OCI-LY1 (cell line): ENCODE measurements at regions not wholly inside any gene's neighbourhood (a gene's known extent, or its start where the extent isn't known, plus 50 kb on each side); places are given as distances from the start of the nearest gene placed in this dataset.

Experiments used
- EZH2 ChIP-seq: fragments of 200-600 bp; sonication (generic), shearing (Covaris generic); IDR thresholded peaks from 2 replicates; pipeline ENCODE4 v1.8.0; 2017; ENCODE audit warnings: borderline replicate concordance, mixed run types, mild to moderate bottlenecking, antibody characterized with exemption, low read length, moderate library complexity, mixed read lengths
- TF ChIP-seq, protein P1 (sequence below): fragments of 200-600 bp; sonication (generic), shearing (Covaris generic); IDR thresholded peaks from 2 replicates; pipeline ENCODE4 v1.5.1; 2017; ENCODE audit warnings: mild to moderate bottlenecking, antibody characterized with exemption, low read length, moderate library complexity, mixed read lengths

DNA sequence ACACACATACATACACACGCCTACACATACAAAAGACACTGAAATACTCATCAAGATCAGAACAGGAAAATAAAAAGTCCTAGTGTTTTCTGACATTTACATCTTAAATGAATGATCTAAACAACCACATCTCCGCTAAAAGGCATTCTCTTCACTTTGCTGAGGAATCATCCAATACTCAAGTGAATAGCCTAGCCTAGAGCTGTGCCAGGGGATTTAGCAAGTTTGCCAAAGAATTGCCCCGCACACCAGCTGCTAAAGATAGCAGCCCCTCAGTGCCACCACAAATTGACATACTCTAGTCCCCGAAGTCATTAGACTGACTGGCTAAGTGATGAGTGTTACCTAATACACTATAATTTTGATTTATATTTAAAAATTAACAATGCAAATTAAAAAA is 246.8 kb upstream of the POU3F2 start:
- TF ChIP-seq, protein P1, sequence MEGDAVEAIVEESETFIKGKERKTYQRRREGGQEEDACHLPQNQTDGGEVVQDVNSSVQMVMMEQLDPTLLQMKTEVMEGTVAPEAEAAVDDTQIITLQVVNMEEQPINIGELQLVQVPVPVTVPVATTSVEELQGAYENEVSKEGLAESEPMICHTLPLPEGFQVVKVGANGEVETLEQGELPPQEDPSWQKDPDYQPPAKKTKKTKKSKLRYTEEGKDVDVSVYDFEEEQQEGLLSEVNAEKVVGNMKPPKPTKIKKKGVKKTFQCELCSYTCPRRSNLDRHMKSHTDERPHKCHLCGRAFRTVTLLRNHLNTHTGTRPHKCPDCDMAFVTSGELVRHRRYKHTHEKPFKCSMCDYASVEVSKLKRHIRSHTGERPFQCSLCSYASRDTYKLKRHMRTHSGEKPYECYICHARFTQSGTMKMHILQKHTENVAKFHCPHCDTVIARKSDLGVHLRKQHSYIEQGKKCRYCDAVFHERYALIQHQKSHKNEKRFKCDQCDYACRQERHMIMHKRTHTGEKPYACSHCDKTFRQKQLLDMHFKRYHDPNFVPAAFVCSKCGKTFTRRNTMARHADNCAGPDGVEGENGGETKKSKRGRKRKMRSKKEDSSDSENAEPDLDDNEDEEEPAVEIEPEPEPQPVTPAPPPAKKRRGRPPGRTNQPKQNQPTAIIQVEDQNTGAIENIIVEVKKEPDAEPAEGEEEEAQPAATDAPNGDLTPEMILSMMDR: no peak
- no peak for TF ChIP-seq EZH2
